ENCODE measurements at regions not wholly inside any gene's neighbourhood (a gene's known extent, or its start where the extent isn't known, plus 50 kb on each side); places are given as distances from the start of the nearest gene placed in this dataset.

DNA sequence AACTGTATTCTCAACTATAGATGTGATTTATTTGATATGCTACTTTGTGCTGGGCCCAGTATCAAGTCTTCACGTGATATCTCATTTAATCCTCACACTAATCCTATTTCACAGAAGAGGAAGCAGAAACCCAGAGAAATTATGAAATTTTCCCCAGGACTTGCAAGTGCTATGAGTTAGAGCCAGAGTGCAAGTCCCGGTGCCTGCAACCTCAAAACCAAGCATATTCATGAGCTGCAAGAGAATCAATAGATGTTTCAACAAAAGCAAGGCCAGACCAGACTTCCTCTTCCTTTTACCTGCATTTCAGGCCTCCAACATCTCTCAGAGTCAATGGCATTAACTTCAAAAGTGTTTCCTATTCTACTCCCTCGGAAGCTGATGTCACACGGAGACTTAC is 92.2 kb upstream of the GATB start:
- no peak overlapping the region for H3K27ac ChIP-seq (ENCODE audit: insufficient read length, low read depth, low read length)
- Mint-ChIP-seq H3K27ac (no peak overlapping the region), H3K27me3 (ENCODE audit: low read depth) (no peaks in the 10 kb centered on the region; the same call in 1 of the 2 replicates), H3K9me3 (no peaks in the 10 kb centered on the region; a peak in 1 of 5 replicates), H3K36me3 (ENCODE audit: insufficient read depth in 1 of 3, low read depth in 3 of 3) (peaks cover 0 to 5% (median 2%) of the 10 kb centered on the region in 3 experiments; a peak in 2 of 7 replicates), H3K4me3 (no peak overlapping the region), H3K4me1 (peaks cover 0 to 10% of the 10 kb centered on the region in 2 experiments; a peak in 3 of 4 replicates)
- no peak overlapping the region for H2AK5ac ChIP-seq (ENCODE audit: insufficient read length, low read length)
- H3K14ac ChIP-seq (ENCODE audit: insufficient read depth, low read length): no peak overlapping the region
- no peak overlapping the region for H2BK12ac ChIP-seq (ENCODE audit: insufficient read length, low read depth, low read length)
- H3K23me2 ChIP-seq (ENCODE audit: insufficient read length, low read depth, low read length, poor library complexity, severe bottlenecking): no peaks in the 10 kb centered on the region
- H2BK20ac ChIP-seq (ENCODE audit: low read depth, low read length, poor library complexity, severe bottlenecking): no peak overlapping the region
- H3K4ac ChIP-seq (ENCODE audit: low read depth, low read length): no peak overlapping the region
- no CpG with 5 or more reads among the region's 4 CpGs for WGBS (ENCODE audit: extremely low coverage, insufficient read length, low lambda C conversion rate)
- no peak overlapping the region for H3T11ph ChIP-seq (ENCODE audit: low read length)
- H3K18ac ChIP-seq (ENCODE audit: insufficient read length, low read depth, low read length): no peak overlapping the region
- no peaks in the 10 kb centered on the region for H3K9me3 ChIP-seq (ENCODE audit: control insufficient read depth, low read depth, low read length)
- H3K4me1 ChIP-seq (ENCODE audit: insufficient read depth, low read length): no peaks in the 10 kb centered on the region
- no peak overlapping the region for H2BK120ac ChIP-seq (ENCODE audit: low read depth, low read length, poor library complexity, severe bottlenecking)
- H3K27me3 ChIP-seq (ENCODE audit: insufficient read depth, low read length): no peaks in the 10 kb centered on the region
- no peak overlapping the region for H3K56ac ChIP-seq (ENCODE audit: insufficient read length, low read depth, low read length)
- no peak overlapping the region for H3K9ac ChIP-seq (ENCODE audit: extremely low read depth, insufficient read length, low read length)
- DNase-seq: no peak
- H3K23ac ChIP-seq (ENCODE audit: insufficient read length, low read depth, low read length): no peak overlapping the region
- no peak overlapping the region for H2AFZ ChIP-seq (ENCODE audit: low read length)
- H4K20me1 ChIP-seq (ENCODE audit: control insufficient read depth, insufficient read depth, insufficient read length): no peaks in the 10 kb centered on the region
- no peaks in the 10 kb centered on the region for H3K79me1 ChIP-seq (ENCODE audit: insufficient read depth, low read depth, low read length, poor library complexity, severe bottlenecking)
- H4K5ac ChIP-seq (ENCODE audit: insufficient read length, low read depth, low read length): no peak overlapping the region
- no peak overlapping the region for H2BK15ac ChIP-seq (ENCODE audit: low read depth, low read length)
- no peaks in the 10 kb centered on the region for H3K79me2 ChIP-seq (ENCODE audit: insufficient read depth, low read length)
- H4K8ac ChIP-seq (replicated peaks; ENCODE audit: insufficient read length, low read depth, low read length): no peak overlapping the region
- TF ChIP-seq, protein P1, sequence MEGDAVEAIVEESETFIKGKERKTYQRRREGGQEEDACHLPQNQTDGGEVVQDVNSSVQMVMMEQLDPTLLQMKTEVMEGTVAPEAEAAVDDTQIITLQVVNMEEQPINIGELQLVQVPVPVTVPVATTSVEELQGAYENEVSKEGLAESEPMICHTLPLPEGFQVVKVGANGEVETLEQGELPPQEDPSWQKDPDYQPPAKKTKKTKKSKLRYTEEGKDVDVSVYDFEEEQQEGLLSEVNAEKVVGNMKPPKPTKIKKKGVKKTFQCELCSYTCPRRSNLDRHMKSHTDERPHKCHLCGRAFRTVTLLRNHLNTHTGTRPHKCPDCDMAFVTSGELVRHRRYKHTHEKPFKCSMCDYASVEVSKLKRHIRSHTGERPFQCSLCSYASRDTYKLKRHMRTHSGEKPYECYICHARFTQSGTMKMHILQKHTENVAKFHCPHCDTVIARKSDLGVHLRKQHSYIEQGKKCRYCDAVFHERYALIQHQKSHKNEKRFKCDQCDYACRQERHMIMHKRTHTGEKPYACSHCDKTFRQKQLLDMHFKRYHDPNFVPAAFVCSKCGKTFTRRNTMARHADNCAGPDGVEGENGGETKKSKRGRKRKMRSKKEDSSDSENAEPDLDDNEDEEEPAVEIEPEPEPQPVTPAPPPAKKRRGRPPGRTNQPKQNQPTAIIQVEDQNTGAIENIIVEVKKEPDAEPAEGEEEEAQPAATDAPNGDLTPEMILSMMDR (conservative IDR thresholded peaks at IDR 0.05): no peak
- H2BK5ac ChIP-seq (ENCODE audit: insufficient read length, low read length): no peak overlapping the region
- no peak overlapping the region for H3K4me2 ChIP-seq (ENCODE audit: insufficient read depth, insufficient read length, low read length)
- H4K91ac ChIP-seq (ENCODE audit: insufficient read length, low read depth, low read length): no peak overlapping the region
